H1 (cell line): ENCODE measurements at regions not wholly inside any gene's neighbourhood (a gene's known extent, or its start where the extent isn't known, plus 50 kb on each side); places are given as distances from the start of the nearest gene placed in this dataset.

Experiments
- CTCF ChIA-PET: fragments of 300-600 bp; sonication (Branson Sonifier 250); formaldehyde crosslinking; loops from one replicate; lab custom pipeline; 2021; ENCODE audit not compliant: partially characterized antibody; lab: Charles Lee
- POLR2A ChIA-PET: fragments of 300-600 bp; sonication (Branson Sonifier 250); formaldehyde crosslinking; loops from one replicate; lab custom pipeline; 2021; ENCODE audit warnings: inconsistent platforms; ENCODE audit not compliant: partially characterized antibody; lab: Charles Lee
- DNase-seq, 2 experiments: peaks; one replicate each; pipeline versions ENCODE4 v3.0.0 to v3.0.0-alpha.2; 2010 to 2022; ENCODE audit warnings: low spot score in 2 of 2, low read depth in 1 of 2, mixed read lengths in 1 of 2
- FAIRE-seq: peaks from 2 replicates; lab custom pipeline; 2011; peaks lifted over from hg19 to GRCh38; lab: Jason Lieb, UNC
- H2AFZ ChIP-seq: 2 replicates; pipeline ENCODE4 v1.8.1; 2012; ENCODE audit warnings: low read length, inconsistent platforms
- H2AK5ac ChIP-seq: 2 replicates; pipeline ENCODE4 v1.6.1; 2013; ENCODE audit warnings: low read depth, low read length
- H2BK120ac ChIP-seq: replicated peaks from 2 replicates; pipeline ENCODE3; 2013; ENCODE audit warnings: low read depth, low read length, inconsistent platforms
- H2BK12ac ChIP-seq: 2 replicates; pipeline ENCODE4 v1.6.1; 2013; ENCODE audit warnings: low read depth, low read length
- H2BK15ac ChIP-seq: 2 replicates; pipeline ENCODE4 v1.6.1; 2013; ENCODE audit warnings: low read length
- H2BK20ac ChIP-seq: 2 replicates; pipeline ENCODE4 v1.6.1; 2013; ENCODE audit warnings: low read length
- H2BK5ac ChIP-seq: 2 replicates; pipeline ENCODE4 v1.6.1; 2013; ENCODE audit warnings: low read depth, low read length
- H3K14ac ChIP-seq: 2 replicates; pipeline ENCODE4 v1.6.1; 2013; ENCODE audit warnings: inconsistent platforms; ENCODE audit not compliant: insufficient read length
- H3K18ac ChIP-seq: 2 replicates; pipeline ENCODE4 v1.6.1; 2013; ENCODE audit warnings: low read length; ENCODE audit errors: extremely low read depth
- H3K23ac ChIP-seq: 2 replicates; pipeline ENCODE4 v1.6.1; 2013; ENCODE audit warnings: inconsistent platforms; ENCODE audit not compliant: insufficient read length
- H3K23me2 ChIP-seq: 2 replicates; pipeline ENCODE4 v1.6.1; 2013; ENCODE audit warnings: low read depth, low read length
- H3K27ac ChIP-seq: 2 replicates; pipeline ENCODE4 v1.6.1; 2011; ENCODE audit warnings: low read depth, low read length, inconsistent platforms
- H3K27me3 ChIP-seq, 4 experiments: replicated peaks in 1 of 4; 1 replicate in 1 of 4; 2 replicates in 3 of 4; pipeline versions ENCODE4 v1.6.1 to v1.8.1; 2011 to 2013; ENCODE audit warnings: low read length in 3 of 4, mild to moderate bottlenecking in 3 of 4, inconsistent platforms in 2 of 4, mixed read lengths in 2 of 4, moderate library complexity in 1 of 4; ENCODE audit not compliant: control insufficient read depth in 3 of 4, insufficient read depth in 3 of 4; ENCODE audit errors: extremely low read depth in 1 of 4
- H3K36me3 ChIP-seq, 4 experiments: 2 replicates each; pipeline versions ENCODE4 v1.6.1 to v1.8.1; 2011 to 2013; ENCODE audit warnings: mild to moderate bottlenecking in 4 of 4, low read length in 3 of 4, moderate library complexity in 2 of 4, control low read depth in 1 of 4, inconsistent platforms in 1 of 4; ENCODE audit not compliant: insufficient read depth in 4 of 4, control insufficient read depth in 2 of 4
- H3K4ac ChIP-seq: replicated peaks from 2 replicates; pipeline ENCODE3; 2013; ENCODE audit warnings: low read length, low read depth, mixed read lengths, inconsistent platforms; ENCODE audit not compliant: insufficient read length
- H3K4me1 ChIP-seq, 4 experiments: replicated peaks in 1 of 4; 1 replicate in 1 of 4; 2 replicates in 3 of 4; pipeline versions ENCODE4 v1.6.1 to v1.8.1; 2011 to 2013; ENCODE audit warnings: low read length in 3 of 4, inconsistent platforms in 2 of 4, mixed read lengths in 1 of 4; ENCODE audit not compliant: insufficient read depth in 4 of 4, control insufficient read depth in 3 of 4
- H3K4me2 ChIP-seq, 2 experiments: 2 replicates each; pipeline versions ENCODE4 v1.6.1 to v1.8.1; 2011 to 2013; ENCODE audit warnings: low read depth in 2 of 2, low read length in 2 of 2, control low read depth in 1 of 2, inconsistent platforms in 1 of 2, mild to moderate bottlenecking in 1 of 2; ENCODE audit not compliant: insufficient read depth in 1 of 2
- H3K4me3 ChIP-seq, 4 experiments: fragments of 200-600, 300-600 bp in 1 of 4; sonication (generic), shearing (Covaris generic), sonication (Bioruptor Twin) in 1 of 4; 2 replicates each; pipeline versions ENCODE4 v1.5.1 to v1.8.1; 2011 to 2016; ENCODE audit warnings: low read length in 4 of 4, low read depth in 3 of 4, control low read depth in 2 of 4, inconsistent platforms in 2 of 4, mild to moderate bottlenecking in 2 of 4, mixed read lengths in 1 of 4, moderate library complexity in 1 of 4; ENCODE audit not compliant: insufficient read depth in 2 of 4; ENCODE audit errors: extremely low read depth in 1 of 4
- H3K56ac ChIP-seq: replicated peaks from 2 replicates; pipeline ENCODE3; 2013; ENCODE audit warnings: low read depth, mild to moderate bottlenecking, mixed read lengths, low read length, inconsistent platforms; ENCODE audit not compliant: insufficient read length
- H3K79me1 ChIP-seq: 2 replicates; pipeline ENCODE4 v1.6.1; 2013; ENCODE audit warnings: low read depth, low read length, control low read depth
- H3K79me2 ChIP-seq, 2 experiments: 2 replicates each; pipeline versions ENCODE4 v1.6.1 to v1.8.1; 2012 to 2013; ENCODE audit warnings: low read length in 2 of 2, mild to moderate bottlenecking in 2 of 2, inconsistent platforms in 1 of 2; ENCODE audit not compliant: insufficient read depth in 2 of 2, control insufficient read depth in 1 of 2
- H3K9ac ChIP-seq, 4 experiments: replicated peaks in 1 of 4; 1 replicate in 1 of 4; 2 replicates in 3 of 4; pipeline versions ENCODE4 v1.6.1 to v1.8.1; 2011 to 2013; ENCODE audit warnings: low read depth in 3 of 4, low read length in 3 of 4, control low read depth in 2 of 4, mild to moderate bottlenecking in 2 of 4, moderate library complexity in 2 of 4, inconsistent platforms in 1 of 4; ENCODE audit errors: extremely low read depth in 1 of 4
- H3K9me3 ChIP-seq, 2 experiments: 2 replicates each; pipeline versions ENCODE4 v1.6.1 to v1.8.1; 2012 to 2013; ENCODE audit warnings: mild to moderate bottlenecking in 2 of 2, moderate library complexity in 2 of 2, control low read depth in 1 of 2, inconsistent platforms in 1 of 2, low read depth in 1 of 2, low read length in 1 of 2, mixed read lengths in 1 of 2; ENCODE audit not compliant: insufficient read depth in 2 of 2
- H4K20me1 ChIP-seq, 2 experiments: replicated peaks in 1 of 2; 2 replicates each; pipeline versions ENCODE3 to v1.8.1; 2011 to 2013; ENCODE audit warnings: inconsistent platforms in 2 of 2, low read length in 2 of 2, mild to moderate bottlenecking in 1 of 2; ENCODE audit not compliant: insufficient read depth in 2 of 2, control insufficient read depth in 1 of 2
- H4K5ac ChIP-seq: 2 replicates; pipeline ENCODE4 v1.6.1; 2013; ENCODE audit warnings: low read length, low read depth, mixed read lengths, inconsistent platforms; ENCODE audit not compliant: insufficient read length
- H4K8ac ChIP-seq: 2 replicates; pipeline ENCODE4 v1.8.0; 2013; ENCODE audit warnings: mild to moderate bottlenecking, moderate library complexity, low read length, inconsistent platforms; ENCODE audit not compliant: insufficient read depth; ENCODE audit errors: extremely low read depth
- H4K91ac ChIP-seq: replicated peaks from 2 replicates; pipeline ENCODE3; 2013; ENCODE audit warnings: low read length, mixed read lengths, inconsistent platforms; ENCODE audit not compliant: insufficient read length
- CHD2 ChIP-seq: IDR thresholded peaks from 2 replicates; pipeline ENCODE4 v1.6.1; 2012; ENCODE audit warnings: low read length, improper control_type of control experiment
- RBBP5 ChIP-seq: IDR thresholded peaks from 2 replicates; pipeline ENCODE4 v1.7.1; 2012; ENCODE audit warnings: low read depth, mild to moderate bottlenecking, inconsistent platforms, low read length, moderate library complexity, borderline replicate concordance
- YY1 ChIP-seq: IDR thresholded peaks from 2 replicates; pipeline ENCODE4 v1.6.1; 2011; ENCODE audit warnings: low read depth, mild to moderate bottlenecking, low read length
- WGBS, 2 experiments: shearing (Covaris generic) in 1 of 2; methylation state at CpG; one replicate each; pipeline versions ENCODE4 v1.1.6 to v1.1.7; 2013 to 2015; ENCODE audit warnings: low lambda C conversion rate in 2 of 2, mixed read lengths in 2 of 2, inconsistent platforms in 1 of 2, low coverage in 1 of 2, missing lambda C conversion rate in 1 of 2; ENCODE audit not compliant: insufficient replicate concordance in 2 of 2, insufficient coverage in 1 of 2, insufficient read length in 1 of 2; ENCODE audit errors: extremely low coverage in 1 of 2, missing lambda C conversion rate in 1 of 2; 5-methylcytosine and 5-hydroxymethylcytosine counted together

- no peaks in the 10 kb centered on the region for H3K79me2 ChIP-seq
- H2BK12ac ChIP-seq: no peak overlapping the region
- H2BK15ac ChIP-seq: no peak overlapping the region
- no peaks in the 10 kb centered on the region for H3K23me2 ChIP-seq
- no peak overlapping the region for H2BK20ac ChIP-seq
- no peak overlapping the region for H2BK5ac ChIP-seq
- no peak overlapping the region for H4K5ac ChIP-seq
- H3K27ac ChIP-seq: no peak overlapping the region
- whole genome bisulfite sequencing, 2 experiments: 84% methylated on average over 3 of the region's 4 CpGs; no CpG with 5 or more reads in 1 of the 2 experiments
- no peak overlapping the region for H3K4me2 ChIP-seq
- no peak overlapping the region for H3K56ac ChIP-seq
- no peaks in the 10 kb centered on the region for H3K36me3 ChIP-seq
- H3K18ac ChIP-seq: no peak overlapping the region
- no peak overlapping the region for H3K9ac ChIP-seq
- H3K27me3 ChIP-seq: no peaks in the 10 kb centered on the region
- DNase-seq (no peak), FAIRE-seq (no peak)
- ChIA-PET POLR2A (no interaction called here), CTCF (no interaction called here)
- no peak overlapping the region for H3K4ac ChIP-seq
- no peaks in the 10 kb centered on the region for H3K4me1 ChIP-seq
- H4K8ac ChIP-seq: no peak overlapping the region
- no peak for TF ChIP-seq CHD2
- no peak for TF ChIP-seq RBBP5
- TF ChIP-seq YY1: no peak
- no peak overlapping the region for H2BK120ac ChIP-seq
- no peak overlapping the region for H2AK5ac ChIP-seq
- no peak overlapping the region for H3K4me3 ChIP-seq
- H3K14ac ChIP-seq: no peak overlapping the region
- no peak overlapping the region for H3K23ac ChIP-seq
- no peak overlapping the region for H4K91ac ChIP-seq
- no peaks in the 10 kb centered on the region for H3K79me1 ChIP-seq
- peaks cover 0 to 3% of the 10 kb centered on the region in 2 experiments; a peak in 1 of 4 replicates for H3K9me3 ChIP-seq
- no peaks in the 10 kb centered on the region for H4K20me1 ChIP-seq
- H2AFZ ChIP-seq: no peak overlapping the region
Observed at GRCh38 chr2:8044046-8044594, 637.7 kb upstream of the ID2 start.
